ENCODE measurements at regions not wholly inside any gene's neighbourhood (a gene's known extent, or its start where the extent isn't known, plus 50 kb on each side); places are given as distances from the start of the nearest gene placed in this dataset.

GRCh38 chr3:3499987-3500386 is 299.2 kb upstream of the LRRN1 start:
- Histone ChIP-seq H3K27me3 (no peaks in the 10 kb centered on the region), H3K27ac (no peak overlapping the region), H3K9me3 (no peaks in the 10 kb centered on the region), H3K4me1 (no peaks in the 10 kb centered on the region), H3K4me3 (no peak overlapping the region), H3K36me3 (no peaks in the 10 kb centered on the region)
- intact Hi-C loops (cut with DNase I), result no loop called here
- no peak for DNase-seq (ENCODE audit: low spot score in 2 of 2)
- no peak for TF ChIP-seq CTCF (IDR thresholded peaks at IDR 0.05)

GRCh38 chr3:3499012-3499562 is 300.1 kb upstream of the LRRN1 start:
- Histone ChIP-seq H3K36me3 (no peaks in the 10 kb centered on the region), H3K27me3 (no peaks in the 10 kb centered on the region), H3K9me3 (no peaks in the 10 kb centered on the region), H3K27ac (no peak overlapping the region), H3K4me1 (no peaks in the 10 kb centered on the region), H3K4me3 (no peak overlapping the region)
- TF ChIP-seq CTCF (IDR thresholded peaks at IDR 0.05), result no peak
- intact Hi-C loops (cut with DNase I), result no loop called here
- no peak for DNase-seq (ENCODE audit: low spot score in 2 of 2)

GRCh38 chr3:3495611-3496010 is 303.6 kb upstream of the LRRN1 start:
- DNase-seq (ENCODE audit: low spot score in 2 of 2), result no peak
- peaks cover 0 to 7% of the 10 kb centered on the region in 2 donors for H3K9me3 ChIP-seq
- no peak for TF ChIP-seq CTCF (IDR thresholded peaks at IDR 0.05)
- no peaks in the 10 kb centered on the region for H3K36me3 ChIP-seq
- intact Hi-C loops (cut with DNase I), result no loop called here
- no peak overlapping the region for H3K27ac ChIP-seq
- H3K4me3 ChIP-seq, result no peak overlapping the region
- H3K4me1 ChIP-seq, result no peaks in the 10 kb centered on the region
- no peaks in the 10 kb centered on the region for H3K27me3 ChIP-seq

DNA sequence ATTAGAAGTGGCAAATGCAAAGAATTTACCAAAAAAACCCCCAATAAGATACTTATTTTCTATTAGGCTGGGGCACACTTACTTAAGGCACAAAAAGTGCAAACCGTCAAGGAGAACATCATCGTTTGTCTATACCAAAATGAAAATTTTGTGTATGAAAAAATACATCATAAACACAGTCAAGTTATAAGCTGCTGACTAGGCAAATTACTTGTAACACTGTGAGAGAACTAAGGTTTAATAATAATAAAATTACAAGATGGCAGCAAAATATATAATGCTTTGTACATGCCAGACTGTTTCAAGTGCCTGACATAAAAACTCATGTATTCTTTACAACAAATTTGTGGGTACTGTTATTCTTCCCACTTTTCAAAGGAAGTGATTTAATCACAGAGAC is 297.2 kb upstream of the CRBN start:
- DNase-seq (ENCODE audit: low spot score in 2 of 2), result no peak
- no peaks in the 10 kb centered on the region for H3K36me3 ChIP-seq
- no peak for TF ChIP-seq CTCF (IDR thresholded peaks at IDR 0.05)
- intact Hi-C loops (cut with DNase I), result no loop called here
- H3K27ac ChIP-seq, result no peak overlapping the region
- no peak overlapping the region for H3K4me3 ChIP-seq
- no peaks in the 10 kb centered on the region for H3K27me3 ChIP-seq
- no peaks in the 10 kb centered on the region for H3K4me1 ChIP-seq
- no peaks in the 10 kb centered on the region for H3K9me3 ChIP-seq

DNA sequence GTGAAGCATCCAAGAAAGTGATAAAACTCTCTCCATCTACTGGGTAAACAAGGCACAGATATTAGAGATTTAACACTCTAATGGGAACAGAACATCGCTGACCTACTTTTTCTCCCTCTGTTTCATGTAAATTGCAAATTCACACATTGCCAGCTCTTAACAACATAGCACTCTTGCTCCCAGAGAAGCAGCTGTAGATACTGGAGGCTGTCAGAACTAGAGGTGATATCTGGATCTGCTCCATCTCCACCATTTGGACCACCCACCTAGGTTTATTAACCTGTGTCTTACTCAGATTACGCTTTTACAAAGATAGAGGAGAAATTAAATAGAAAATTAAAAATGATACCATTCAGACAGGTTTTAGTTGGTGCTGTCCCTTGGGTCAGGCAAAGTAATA is 289.1 kb upstream of the CRBN start:
- Histone ChIP-seq H3K36me3 (no peaks in the 10 kb centered on the region), H3K4me3 (no peak overlapping the region), H3K27ac (no peak overlapping the region), H3K4me1 (no peaks in the 10 kb centered on the region), H3K27me3 (no peaks in the 10 kb centered on the region), H3K9me3 (no peaks in the 10 kb centered on the region)
- no peak for TF ChIP-seq CTCF (IDR thresholded peaks at IDR 0.05)
- no peak for DNase-seq (ENCODE audit: low spot score in 2 of 2)
- intact Hi-C loops (cut with DNase I), result no loop called here

GRCh38 chr3:3464131-3464530 is 284.6 kb upstream of the CRBN start:
- Histone ChIP-seq H3K27me3 (no peaks in the 10 kb centered on the region), H3K27ac (no peak overlapping the region), H3K4me3 (no peak overlapping the region), H3K4me1 (no peaks in the 10 kb centered on the region), H3K36me3 (no peaks in the 10 kb centered on the region), H3K9me3 (no peaks in the 10 kb centered on the region)
- DNase-seq (ENCODE audit: low spot score in 2 of 2), result no peak
- intact Hi-C loops (cut with DNase I), result no loop called here
- no peak for TF ChIP-seq CTCF (IDR thresholded peaks at IDR 0.05)
